ENCODE measurements at regions not wholly inside any gene's neighbourhood (a gene's known extent, or its start where the extent isn't known, plus 50 kb on each side); places are given as distances from the start of the nearest gene placed in this dataset.

DNA sequence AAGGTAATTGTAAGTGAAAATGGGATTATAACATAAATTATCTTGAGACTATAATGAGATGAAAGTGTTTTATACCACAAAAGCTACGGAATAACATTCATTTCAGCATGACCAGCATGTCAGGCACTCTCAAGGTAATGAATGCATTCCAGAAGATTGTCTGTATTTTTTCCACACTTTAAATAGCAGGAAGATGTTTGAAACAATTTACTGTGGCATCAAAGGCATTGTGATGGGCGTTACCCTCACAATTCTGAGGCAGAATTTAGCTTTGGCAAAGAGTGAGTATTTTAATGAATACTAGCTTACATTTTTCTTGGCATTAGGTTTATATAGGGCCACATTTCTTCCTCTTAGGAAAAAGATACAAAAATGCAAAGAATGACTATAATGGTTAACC lies 627.2 kb downstream of the BCKDHB start:
- no peak for DNase-seq (ENCODE audit: low read depth in 1 of 2, low spot score in 2 of 2)
- CTCF ChIA-PET (ENCODE audit: partially characterized antibody): interaction anchor here (1.9 kb wide), 1 partner anchor 343 kb away, joined by 4 read pairs; no protein-coding TSS in a partner anchor
- TF ChIP-seq POU5F1 (IDR thresholded peaks at IDR 0.05; ENCODE audit: low read depth, low read length) (no peak), CEBPB (IDR thresholded peaks at IDR 0.05; ENCODE audit: low read depth, low read length) (no peak), CTBP2 (IDR thresholded peaks at IDR 0.05; ENCODE audit: borderline replicate concordance, insufficient read depth, insufficient read length, low read length) (no peak), CBX8 (IDR thresholded peaks at IDR 0.05; ENCODE audit: borderline replicate concordance, low read depth, low read length) (no peak), RFX5 (IDR thresholded peaks at IDR 0.05; ENCODE audit: borderline replicate concordance, low read depth, low read length) (no peak), NRF1 (IDR thresholded peaks at IDR 0.05; ENCODE audit: low read depth, low read length) (no peak)

More for the DNA sequence above, 627.2 kb downstream of the BCKDHB start:
- Histone ChIP-seq H2BK120ac (replicated peaks; ENCODE audit: low read depth, low read length) (no peak overlapping the region), H4K91ac (replicated peaks; ENCODE audit: insufficient read length, low read length) (no peak overlapping the region), H2AK5ac (ENCODE audit: low read depth, low read length) (no peak overlapping the region), H3K4me1 (replicated peaks in 1 of 4; ENCODE audit: control insufficient read depth in 3 of 4, insufficient read depth in 4 of 4, low read length in 3 of 4) (no peaks in the 10 kb centered on the region), H3K23me2 (ENCODE audit: low read depth, low read length) (no peaks in the 10 kb centered on the region; the same call in 1 of the 2 replicates), H3K4ac (replicated peaks; ENCODE audit: insufficient read length, low read depth, low read length) (no peak overlapping the region), H3K23ac (ENCODE audit: insufficient read length) (no peak overlapping the region), H4K8ac (ENCODE audit: extremely low read depth, insufficient read depth, low read length) (no peak overlapping the region), H3K56ac (replicated peaks; ENCODE audit: insufficient read length, low read depth, low read length) (no peak overlapping the region), H3K14ac (ENCODE audit: insufficient read length) (no peak overlapping the region), H3K9me3 (ENCODE audit: insufficient read depth in 2 of 2, low read depth in 1 of 2, low read length in 1 of 2) (no peaks in the 10 kb centered on the region), H3K4me3 (ENCODE audit: extremely low read depth in 1 of 4, insufficient read depth in 2 of 4, low read depth in 3 of 4, low read length in 4 of 4) (no peak overlapping the region), H2AFZ (ENCODE audit: low read length) (no peak overlapping the region), H2BK15ac (ENCODE audit: low read length) (no peak overlapping the region), H3K79me1 (ENCODE audit: low read depth, low read length) (no peaks in the 10 kb centered on the region), H3K79me2 (ENCODE audit: control insufficient read depth in 1 of 2, insufficient read depth in 2 of 2, low read length in 2 of 2) (no peaks in the 10 kb centered on the region), H3K9ac (replicated peaks in 1 of 4; ENCODE audit: extremely low read depth in 1 of 4, low read depth in 3 of 4, low read length in 3 of 4) (no peak overlapping the region), H2BK12ac (ENCODE audit: low read depth, low read length) (no peak overlapping the region), H3K36me3 (ENCODE audit: control insufficient read depth in 2 of 4, insufficient read depth in 4 of 4, low read length in 3 of 4) (no peaks in the 10 kb centered on the region), H2BK20ac (ENCODE audit: low read length) (no peak overlapping the region), H3K18ac (ENCODE audit: extremely low read depth, low read length) (no peak overlapping the region), H4K20me1 (replicated peaks in 1 of 2; ENCODE audit: control insufficient read depth in 1 of 2, insufficient read depth in 2 of 2, low read length in 2 of 2) (no peaks in the 10 kb centered on the region), H4K5ac (ENCODE audit: insufficient read length, low read depth, low read length) (no peak overlapping the region), H3K27me3 (replicated peaks in 1 of 4; ENCODE audit: control insufficient read depth in 3 of 4, extremely low read depth in 1 of 4, insufficient read depth in 3 of 4, low read length in 3 of 4) (no peaks in the 10 kb centered on the region), H2BK5ac (ENCODE audit: low read depth, low read length) (no peak overlapping the region), H3K27ac (ENCODE audit: low read depth, low read length) (no peak overlapping the region), H3K4me2 (ENCODE audit: insufficient read depth in 1 of 2, low read depth in 2 of 2, low read length in 2 of 2) (no peak overlapping the region)
- 90% methylated on average over 2 of the region's 2 CpGs; no CpG with 5 or more reads in 1 of the 2 experiments for WGBS, 2 experiments (ENCODE audit: extremely low coverage in 1 of 2, insufficient coverage in 1 of 2, insufficient read length in 1 of 2, insufficient replicate concordance in 2 of 2, low coverage in 1 of 2, low lambda C conversion rate in 2 of 2, missing lambda C conversion rate in 1 of 2)
- no peak for FAIRE-seq
- POLR2A ChIA-PET (ENCODE audit: partially characterized antibody): no interaction called here

All from H1 (cell line).